SU-DHL-6 (cell line): ENCODE measurements at regions not wholly inside any gene's neighbourhood (a gene's known extent, or its start where the extent isn't known, plus 50 kb on each side); places are given as distances from the start of the nearest gene placed in this dataset.

Source experiments
- EZH2phosphoT487 ChIP-seq: fragments of 200-600 bp; sonication (generic), shearing (Covaris generic); conservative IDR thresholded peaks from 2 replicates; pipeline ENCODE4 v1.6.1; 2018; ENCODE audit warnings: mild to moderate bottlenecking, antibody characterized with exemption, low read length, moderate library complexity, mixed read lengths
- TF ChIP-seq, protein P1 (sequence below): fragments of 200-600 bp; sonication (generic); IDR thresholded peaks from one replicate; pipeline ENCODE4 v1.5.1; 2017; ENCODE audit warnings: antibody characterized with exemption, mild to moderate bottlenecking, low read length, moderate library complexity; ENCODE audit not compliant: insufficient read depth, poor library complexity, severe bottlenecking

DNA sequence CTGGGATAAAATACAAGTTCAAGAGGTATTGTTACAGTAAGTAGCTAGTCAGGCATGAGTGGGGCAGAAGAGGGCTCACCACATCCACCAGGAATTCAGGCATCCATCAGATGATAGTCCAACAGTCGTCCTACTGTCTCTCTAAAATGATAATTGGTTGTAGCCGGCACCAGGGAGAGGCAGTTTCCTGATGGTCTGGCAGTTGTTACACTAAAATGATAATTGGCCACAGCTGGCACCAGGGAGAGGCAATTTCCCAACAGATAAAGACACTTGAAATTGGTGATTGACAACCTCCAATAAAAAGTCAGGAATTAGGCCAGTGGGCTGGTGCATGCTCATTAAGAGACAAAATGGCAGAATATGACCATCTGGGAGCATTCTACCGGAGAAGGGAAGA lies 545.8 kb downstream of the AMY1C start:
- TF ChIP-seq, protein P1, sequence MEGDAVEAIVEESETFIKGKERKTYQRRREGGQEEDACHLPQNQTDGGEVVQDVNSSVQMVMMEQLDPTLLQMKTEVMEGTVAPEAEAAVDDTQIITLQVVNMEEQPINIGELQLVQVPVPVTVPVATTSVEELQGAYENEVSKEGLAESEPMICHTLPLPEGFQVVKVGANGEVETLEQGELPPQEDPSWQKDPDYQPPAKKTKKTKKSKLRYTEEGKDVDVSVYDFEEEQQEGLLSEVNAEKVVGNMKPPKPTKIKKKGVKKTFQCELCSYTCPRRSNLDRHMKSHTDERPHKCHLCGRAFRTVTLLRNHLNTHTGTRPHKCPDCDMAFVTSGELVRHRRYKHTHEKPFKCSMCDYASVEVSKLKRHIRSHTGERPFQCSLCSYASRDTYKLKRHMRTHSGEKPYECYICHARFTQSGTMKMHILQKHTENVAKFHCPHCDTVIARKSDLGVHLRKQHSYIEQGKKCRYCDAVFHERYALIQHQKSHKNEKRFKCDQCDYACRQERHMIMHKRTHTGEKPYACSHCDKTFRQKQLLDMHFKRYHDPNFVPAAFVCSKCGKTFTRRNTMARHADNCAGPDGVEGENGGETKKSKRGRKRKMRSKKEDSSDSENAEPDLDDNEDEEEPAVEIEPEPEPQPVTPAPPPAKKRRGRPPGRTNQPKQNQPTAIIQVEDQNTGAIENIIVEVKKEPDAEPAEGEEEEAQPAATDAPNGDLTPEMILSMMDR, result no peak
- no peak for TF ChIP-seq EZH2phosphoT487
